ENCODE measurements at regions not wholly inside any gene's neighbourhood (a gene's known extent, or its start where the extent isn't known, plus 50 kb on each side); places are given as distances from the start of the nearest gene placed in this dataset.

DNA sequence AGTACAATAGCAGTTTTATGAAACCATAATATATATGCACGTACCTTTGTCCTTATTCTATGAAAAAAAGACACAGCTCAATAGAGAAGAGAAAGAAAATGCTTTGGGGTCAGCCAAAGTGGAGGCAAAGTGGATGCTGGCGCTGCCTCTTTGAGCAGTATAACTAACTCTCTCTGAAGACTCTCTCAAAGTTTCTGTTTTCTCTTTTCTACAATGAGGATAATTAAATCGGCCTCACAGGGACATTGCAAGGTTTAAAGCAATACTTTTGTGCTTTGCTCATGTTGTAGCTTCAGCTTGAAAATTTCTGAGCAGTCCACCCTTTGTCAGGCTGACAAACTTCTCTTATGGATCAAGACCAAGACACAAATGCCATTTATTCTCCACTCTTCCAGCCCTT lies 455.1 kb upstream of the MPDZ start:
- Histone ChIP-seq H2AFZ (ENCODE audit: low read length) (no peak overlapping the region), H3K79me2 (ENCODE audit: insufficient read depth, low read length) (no peaks in the 10 kb centered on the region), H3K9me2 (ENCODE audit: low read depth, low read length) (no peaks in the 10 kb centered on the region), H3K27ac (ENCODE audit: low read depth, low read length, poor library complexity, severe bottlenecking) (no peak overlapping the region), H3K27me3 (ENCODE audit: insufficient read depth, low read length) (no peaks in the 10 kb centered on the region), H3K9ac (ENCODE audit: low read length) (no peak overlapping the region), H3F3A (ENCODE audit: insufficient read depth, low read length) (no peaks in the 10 kb centered on the region), H3K4me1 (ENCODE audit: insufficient read depth, low read length, severe bottlenecking) (no peaks in the 10 kb centered on the region), H3K4me3 (ENCODE audit: low read depth, low read length, poor library complexity, severe bottlenecking) (no peak overlapping the region), H3K36me3 (ENCODE audit: insufficient read depth, low read length) (no peaks in the 10 kb centered on the region), H3K9me3 (ENCODE audit: low read length) (no peaks in the 10 kb centered on the region), H3K4me2 (ENCODE audit: low read length) (no peak overlapping the region), H4K20me1 (ENCODE audit: insufficient read depth, low read length) (no peaks in the 10 kb centered on the region)
- TF ChIP-seq EZH2 (IDR thresholded peaks at IDR 0.05; ENCODE audit: borderline replicate concordance, low read length) = no peak
- TF ChIP-seq, protein P1, sequence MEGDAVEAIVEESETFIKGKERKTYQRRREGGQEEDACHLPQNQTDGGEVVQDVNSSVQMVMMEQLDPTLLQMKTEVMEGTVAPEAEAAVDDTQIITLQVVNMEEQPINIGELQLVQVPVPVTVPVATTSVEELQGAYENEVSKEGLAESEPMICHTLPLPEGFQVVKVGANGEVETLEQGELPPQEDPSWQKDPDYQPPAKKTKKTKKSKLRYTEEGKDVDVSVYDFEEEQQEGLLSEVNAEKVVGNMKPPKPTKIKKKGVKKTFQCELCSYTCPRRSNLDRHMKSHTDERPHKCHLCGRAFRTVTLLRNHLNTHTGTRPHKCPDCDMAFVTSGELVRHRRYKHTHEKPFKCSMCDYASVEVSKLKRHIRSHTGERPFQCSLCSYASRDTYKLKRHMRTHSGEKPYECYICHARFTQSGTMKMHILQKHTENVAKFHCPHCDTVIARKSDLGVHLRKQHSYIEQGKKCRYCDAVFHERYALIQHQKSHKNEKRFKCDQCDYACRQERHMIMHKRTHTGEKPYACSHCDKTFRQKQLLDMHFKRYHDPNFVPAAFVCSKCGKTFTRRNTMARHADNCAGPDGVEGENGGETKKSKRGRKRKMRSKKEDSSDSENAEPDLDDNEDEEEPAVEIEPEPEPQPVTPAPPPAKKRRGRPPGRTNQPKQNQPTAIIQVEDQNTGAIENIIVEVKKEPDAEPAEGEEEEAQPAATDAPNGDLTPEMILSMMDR (IDR thresholded peaks at IDR 0.05; ENCODE audit: low read length) = no peak

- Histone ChIP-seq H3K9ac (ENCODE audit: low read length) (no peak overlapping the region), H3K36me3 (ENCODE audit: insufficient read depth, low read length) (no peaks in the 10 kb centered on the region), H4K20me1 (ENCODE audit: insufficient read depth, low read length) (no peaks in the 10 kb centered on the region), H3K27me3 (ENCODE audit: insufficient read depth, low read length) (no peaks in the 10 kb centered on the region), H3K9me2 (ENCODE audit: low read depth, low read length) (no peaks in the 10 kb centered on the region), H3K4me3 (ENCODE audit: low read depth, low read length, poor library complexity, severe bottlenecking) (no peak overlapping the region), H2AFZ (ENCODE audit: low read length) (no peak overlapping the region), H3K4me1 (ENCODE audit: insufficient read depth, low read length, severe bottlenecking) (no peaks in the 10 kb centered on the region), H3F3A (ENCODE audit: insufficient read depth, low read length) (no peaks in the 10 kb centered on the region), H3K4me2 (ENCODE audit: low read length) (no peak overlapping the region), H3K79me2 (ENCODE audit: insufficient read depth, low read length) (no peaks in the 10 kb centered on the region), H3K9me3 (ENCODE audit: low read length) (no peaks in the 10 kb centered on the region), H3K27ac (ENCODE audit: low read depth, low read length, poor library complexity, severe bottlenecking) (no peak overlapping the region)
- no peak for TF ChIP-seq EZH2 (IDR thresholded peaks at IDR 0.05; ENCODE audit: borderline replicate concordance, low read length)
- TF ChIP-seq, protein P1 (IDR thresholded peaks at IDR 0.05; ENCODE audit: low read length) = no peak
These were observed 452.8 kb upstream of the MPDZ start for GRCh38 chr9:13732290-13732689.

DNA sequence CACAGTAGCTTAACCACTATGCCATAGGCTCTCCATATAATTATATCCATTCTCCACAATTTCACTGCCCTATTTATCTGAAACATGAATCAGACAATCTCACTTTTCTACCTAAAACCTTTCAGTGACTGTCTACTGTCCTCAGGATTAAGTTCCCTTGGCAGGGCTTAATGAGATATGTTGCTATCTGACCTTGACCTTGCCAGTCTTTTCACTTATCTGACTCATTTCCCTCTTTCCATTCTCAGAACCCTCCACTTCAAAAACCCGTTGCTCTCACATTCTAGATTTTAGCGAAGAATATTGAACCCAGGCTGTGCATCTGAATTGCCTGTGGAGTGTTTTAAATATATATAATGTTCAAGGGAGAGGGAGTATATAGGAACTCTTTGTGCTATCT lies 452.1 kb upstream of the MPDZ start:
- H3K4me2 ChIP-seq (ENCODE audit: low read length) = no peak overlapping the region
- no peaks in the 10 kb centered on the region for H4K20me1 ChIP-seq (ENCODE audit: insufficient read depth, low read length)
- TF ChIP-seq EZH2 (IDR thresholded peaks at IDR 0.05; ENCODE audit: borderline replicate concordance, low read length) = no peak
- TF ChIP-seq, protein P1 (IDR thresholded peaks at IDR 0.05; ENCODE audit: low read length) = no peak
- H3F3A ChIP-seq (ENCODE audit: insufficient read depth, low read length) = no peaks in the 10 kb centered on the region
- no peaks in the 10 kb centered on the region for H3K9me2 ChIP-seq (ENCODE audit: low read depth, low read length)
- H3K4me3 ChIP-seq (ENCODE audit: low read depth, low read length, poor library complexity, severe bottlenecking) = no peak overlapping the region
- H3K79me2 ChIP-seq (ENCODE audit: insufficient read depth, low read length) = no peaks in the 10 kb centered on the region
- no peak overlapping the region for H3K27ac ChIP-seq (ENCODE audit: low read depth, low read length, poor library complexity, severe bottlenecking)
- no peaks in the 10 kb centered on the region for H3K36me3 ChIP-seq (ENCODE audit: insufficient read depth, low read length)
- H3K9ac ChIP-seq (ENCODE audit: low read length) = no peak overlapping the region
- no peak overlapping the region for H2AFZ ChIP-seq (ENCODE audit: low read length)
- H3K27me3 ChIP-seq (ENCODE audit: insufficient read depth, low read length) = no peaks in the 10 kb centered on the region
- no peaks in the 10 kb centered on the region for H3K4me1 ChIP-seq (ENCODE audit: insufficient read depth, low read length, severe bottlenecking)
- H3K9me3 ChIP-seq (ENCODE audit: low read length) = no peaks in the 10 kb centered on the region
